VCaP (cell line): ENCODE measurements at regions not wholly inside any gene's neighbourhood (a gene's known extent, or its start where the extent isn't known, plus 50 kb on each side); places are given as distances from the start of the nearest gene placed in this dataset.

Source experiments
- H3K27ac ChIP-seq: fragments of 450-650 bp; 2 replicates; pipeline ENCODE4 v1.5.1; 2017
- CTCF ChIP-seq: fragments of 450-650 bp; conservative IDR thresholded peaks from 2 replicates; pipeline ENCODE4 v1.5.1; 2017; ENCODE audit warnings: mild to moderate bottlenecking, moderate library complexity

- H3K27ac ChIP-seq = no peak overlapping the region
- TF ChIP-seq CTCF = no peak
Measured at GRCh38 chr14:28493516-28493915, 273.1 kb upstream of the FOXG1 start.

GRCh38 chr14:28494196-28494595 lies 272.4 kb upstream of the FOXG1 start:
- TF ChIP-seq CTCF = no peak
- H3K27ac ChIP-seq = no peak overlapping the region

GRCh38 chr14:28496364-28496763 lies 270.2 kb upstream of the FOXG1 start:
- TF ChIP-seq CTCF = no peak
- H3K27ac ChIP-seq = no peak overlapping the region

GRCh38 chr14:28502517-28502916 lies 264.1 kb upstream of the FOXG1 start:
- no peak overlapping the region for H3K27ac ChIP-seq
- no peak for TF ChIP-seq CTCF

GRCh38 chr14:28515571-28515970 lies 251.0 kb upstream of the FOXG1 start:
- no peak for TF ChIP-seq CTCF
- H3K27ac ChIP-seq = no peak overlapping the region

GRCh38 chr14:28536889-28537288 lies 229.7 kb upstream of the FOXG1 start:
- H3K27ac ChIP-seq = no peak overlapping the region
- no peak for TF ChIP-seq CTCF

GRCh38 chr14:28542040-28542439 lies 224.5 kb upstream of the FOXG1 start:
- no peak for TF ChIP-seq CTCF
- H3K27ac ChIP-seq = no peak overlapping the region

- TF ChIP-seq CTCF = no peak
- H3K27ac ChIP-seq = no peak overlapping the region
Measured at GRCh38 chr14:28565345-28565744, 201.2 kb upstream of the FOXG1 start.
